LNCAP (cell line): ENCODE measurements at regions not wholly inside any gene's neighbourhood (a gene's known extent, or its start where the extent isn't known, plus 50 kb on each side); places are given as distances from the start of the nearest gene placed in this dataset.

Experiments
- TF ChIP-seq, protein P1 (sequence below): fragments of 450-650 bp; IDR thresholded peaks from 2 replicates; pipeline ENCODE4 v1.5.1; 2017; ENCODE audit warnings: mild to moderate bottlenecking

GRCh38 chrY:12421788-12422124 is 279.3 kb upstream of the USP9Y start:
- TF ChIP-seq, protein P1, sequence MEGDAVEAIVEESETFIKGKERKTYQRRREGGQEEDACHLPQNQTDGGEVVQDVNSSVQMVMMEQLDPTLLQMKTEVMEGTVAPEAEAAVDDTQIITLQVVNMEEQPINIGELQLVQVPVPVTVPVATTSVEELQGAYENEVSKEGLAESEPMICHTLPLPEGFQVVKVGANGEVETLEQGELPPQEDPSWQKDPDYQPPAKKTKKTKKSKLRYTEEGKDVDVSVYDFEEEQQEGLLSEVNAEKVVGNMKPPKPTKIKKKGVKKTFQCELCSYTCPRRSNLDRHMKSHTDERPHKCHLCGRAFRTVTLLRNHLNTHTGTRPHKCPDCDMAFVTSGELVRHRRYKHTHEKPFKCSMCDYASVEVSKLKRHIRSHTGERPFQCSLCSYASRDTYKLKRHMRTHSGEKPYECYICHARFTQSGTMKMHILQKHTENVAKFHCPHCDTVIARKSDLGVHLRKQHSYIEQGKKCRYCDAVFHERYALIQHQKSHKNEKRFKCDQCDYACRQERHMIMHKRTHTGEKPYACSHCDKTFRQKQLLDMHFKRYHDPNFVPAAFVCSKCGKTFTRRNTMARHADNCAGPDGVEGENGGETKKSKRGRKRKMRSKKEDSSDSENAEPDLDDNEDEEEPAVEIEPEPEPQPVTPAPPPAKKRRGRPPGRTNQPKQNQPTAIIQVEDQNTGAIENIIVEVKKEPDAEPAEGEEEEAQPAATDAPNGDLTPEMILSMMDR: no peak

DNA sequence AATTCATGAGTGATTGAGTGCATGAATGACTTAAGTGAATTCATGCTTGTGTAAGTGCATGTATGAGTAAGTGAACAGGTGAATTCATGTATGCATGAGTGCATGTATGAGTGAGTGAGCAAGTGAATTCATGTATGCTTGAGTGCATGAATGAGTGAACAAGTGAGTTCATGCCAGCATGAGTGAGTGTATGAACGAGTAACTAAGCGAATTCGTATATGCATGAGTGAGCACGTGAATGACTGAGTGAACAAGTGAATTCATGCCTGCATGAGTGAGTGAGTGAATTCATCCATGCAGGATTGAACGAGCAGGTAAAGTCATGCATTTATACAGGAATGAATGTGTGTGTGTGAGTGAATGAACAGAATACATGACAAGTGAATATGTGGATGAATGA is 278.5 kb upstream of the USP9Y start:
- TF ChIP-seq, protein P1: no peak

- TF ChIP-seq, protein P1: no peak
Observed at GRCh38 chrY:12423416-12424252, 277.4 kb upstream of the USP9Y start.

GRCh38 chrY:12425506-12425905 is 275.5 kb upstream of the USP9Y start:
- TF ChIP-seq, protein P1: no peak

- TF ChIP-seq, protein P1: no peak
Observed at GRCh38 chrY:12427361-12427760, 273.7 kb upstream of the USP9Y start.

DNA sequence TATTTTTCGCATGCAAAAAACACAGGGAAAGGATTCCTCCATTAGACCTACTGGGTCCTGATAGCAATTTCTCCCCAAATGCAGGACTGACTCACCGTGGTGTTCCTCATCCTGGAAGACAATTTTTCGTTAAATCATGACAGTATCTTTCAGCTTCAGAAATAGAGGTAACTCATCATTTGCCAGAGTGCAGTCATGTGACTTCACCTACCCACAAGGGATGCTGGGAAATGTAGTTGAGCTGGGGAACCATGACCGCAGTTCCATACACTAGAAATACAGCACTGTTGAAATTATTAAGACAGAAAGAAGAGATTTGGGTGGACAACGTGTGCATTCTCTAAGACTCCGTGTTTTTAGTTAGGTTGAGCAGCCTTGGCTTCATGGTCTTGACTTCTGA is 269.5 kb upstream of the USP9Y start:
- TF ChIP-seq, protein P1: no peak

- TF ChIP-seq, protein P1: no peak
Observed at GRCh38 chrY:12444200-12444599, 256.8 kb upstream of the USP9Y start.

DNA sequence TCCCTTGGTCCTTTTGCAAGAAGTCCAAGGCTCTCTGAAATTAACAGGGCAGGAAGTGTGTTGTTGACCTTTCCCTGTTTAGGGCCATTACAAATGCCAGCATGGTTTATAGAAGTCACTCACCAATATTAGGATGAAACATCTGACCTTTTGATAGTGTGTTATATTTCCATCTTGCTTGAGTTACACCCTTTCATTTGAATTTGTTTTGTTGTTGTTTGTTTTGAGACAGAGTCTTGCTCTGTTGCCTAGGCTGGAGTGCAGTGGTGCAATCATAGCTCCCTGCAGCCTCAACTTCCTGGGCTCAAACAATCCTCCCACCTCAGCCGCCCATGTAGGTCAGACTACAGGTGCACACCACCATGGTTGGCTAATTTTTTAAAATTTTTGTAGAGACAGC is 241.1 kb upstream of the USP9Y start:
- TF ChIP-seq, protein P1: no peak
